PC-9 (cell line): ENCODE measurements at regions not wholly inside any gene's neighbourhood (a gene's known extent, or its start where the extent isn't known, plus 50 kb on each side); places are given as distances from the start of the nearest gene placed in this dataset.

Source experiments
- BruUV-seq: library from RNA; stranded (reverse); fragments of 400-500 nt; replicated peaks from 2 replicates; lab custom pipeline; 2021; lab: Mats Ljungman, UMichigan
- CTCF ChIA-PET: fragments of 300-600 bp; sonication (Branson Sonifier 250); formaldehyde crosslinking; loops from one replicate; lab custom pipeline; 2022; ENCODE audit warnings: antibody characterized with exemption; lab: Charles Lee
- POLR2A ChIA-PET: fragments of 300-600 bp; sonication (Branson Sonifier 250); formaldehyde crosslinking; loops from one replicate; lab custom pipeline; 2022; ENCODE audit warnings: antibody characterized with exemption; ENCODE audit not compliant: unreplicated experiment; lab: Charles Lee
- DNase-seq, 2 experiments: peaks; one replicate each; pipeline versions ENCODE4 v3.0.0 to v3.0.0-alpha.2; 2015 to 2022; ENCODE audit warnings: mixed read lengths in 1 of 2
- H2AFZ ChIP-seq: fragments of 200-600 bp; sonication (generic); 2 replicates; pipeline ENCODE4 v1.8.1; 2017; ENCODE audit warnings: antibody characterized with exemption
- H3F3A ChIP-seq: fragments of 200-600 bp; sonication (generic); 2 replicates; pipeline ENCODE4 v1.8.1; 2017; ENCODE audit warnings: antibody characterized with exemption, mild to moderate bottlenecking, low read depth; ENCODE audit not compliant: insufficient read depth
- H3K27ac ChIP-seq: fragments of 200-600 bp; sonication (generic); 2 replicates; pipeline ENCODE4 v1.6.1; 2016; ENCODE audit warnings: mixed run types
- H3K27me3 ChIP-seq: fragments of 200-600 bp; sonication (generic); 2 replicates; pipeline ENCODE4 v1.6.1; 2016; ENCODE audit warnings: low read depth, mixed run types; ENCODE audit not compliant: insufficient read depth
- H3K36me3 ChIP-seq: fragments of 200-600 bp; sonication (generic); 2 replicates; pipeline ENCODE4 v1.6.1; 2016; ENCODE audit warnings: low read depth, mixed run types
- H3K4me1 ChIP-seq: fragments of 200-600 bp; sonication (generic); replicated peaks from 2 replicates; pipeline ENCODE4 v1.6.1; 2016; ENCODE audit warnings: mixed run types; ENCODE audit not compliant: insufficient read depth
- H3K4me2 ChIP-seq: fragments of 200-600 bp; sonication (generic); 2 replicates; pipeline ENCODE4 v1.6.1; 2017; ENCODE audit warnings: mixed run types
- H3K4me3 ChIP-seq: fragments of 200-600 bp; sonication (generic); 2 replicates; pipeline ENCODE4 v1.6.1; 2016; ENCODE audit warnings: mixed run types
- H3K79me2 ChIP-seq: fragments of 200-600 bp; sonication (generic); 2 replicates; pipeline ENCODE4 v1.6.1; 2017; ENCODE audit warnings: low read depth, mixed run types
- H3K9me2 ChIP-seq: fragments of 200-600 bp; sonication (generic); 2 replicates; pipeline ENCODE4 v1.8.1; 2017; ENCODE audit warnings: mild to moderate bottlenecking; ENCODE audit not compliant: insufficient read depth
- H3K9me3 ChIP-seq: fragments of 200-600 bp; sonication (generic); 2 replicates; pipeline ENCODE4 v1.8.1; 2016; ENCODE audit warnings: low read depth; ENCODE audit not compliant: insufficient read depth
- H4K20me1 ChIP-seq: fragments of 200-600 bp; sonication (generic); 2 replicates; pipeline ENCODE4 v1.8.1; 2017; ENCODE audit not compliant: insufficient read depth
- CTCF ChIP-seq: fragments of 200-600 bp; sonication (generic); conservative IDR thresholded peaks from 2 replicates; pipeline ENCODE4 v1.6.1; 2017; ENCODE audit warnings: mixed run types, antibody characterized with exemption, mild to moderate bottlenecking, moderate library complexity
- EZH2 ChIP-seq: fragments of 200-600 bp; sonication (generic); IDR thresholded peaks from 2 replicates; pipeline ENCODE4 v1.8.0; 2017; ENCODE audit warnings: antibody characterized with exemption, low read depth
- intact Hi-C: fragments of 100-400 bp; cut with micrococcal nuclease; formaldehyde crosslinking; loops from one replicate; pipeline ENCODE4 v1.10.0; 2022; ENCODE audit not compliant: unreplicated experiment

- Histone ChIP-seq H3K4me1 (no peaks in the 10 kb centered on the region), H3K79me2 (no peaks in the 10 kb centered on the region), H4K20me1 (no peaks in the 10 kb centered on the region), H3K36me3 (no peaks in the 10 kb centered on the region), H3K9me3 (no peaks in the 10 kb centered on the region), H3K27ac (no peak overlapping the region), H3K4me3 (no peak overlapping the region), H3K27me3 (no peaks in the 10 kb centered on the region), H2AFZ (no peak overlapping the region), H3F3A (no peaks in the 10 kb centered on the region), H3K4me2 (no peak overlapping the region), H3K9me2 (no peaks in the 10 kb centered on the region)
- ChIA-PET CTCF (interaction anchor here (0.5 kb wide), 1 partner anchor 65 kb away, joined by 7 read pairs; no protein-coding TSS in a partner anchor), POLR2A (no interaction called here)
- TF ChIP-seq CTCF (no peak), EZH2 (no peak)
- no peak for DNase-seq
- BruUV-seq: no TSS peak
- intact Hi-C loops: no loop called here
These were observed 210.2 kb upstream of the ECI2 start for GRCh38 chr6:4345543-4345942.

- TF ChIP-seq CTCF (no peak), EZH2 (no peak)
- H3K79me2 ChIP-seq: no peaks in the 10 kb centered on the region
- H3K27me3 ChIP-seq: no peaks in the 10 kb centered on the region
- no peak overlapping the region for H3K4me2 ChIP-seq
- CTCF ChIA-PET: no interaction called here
- POLR2A ChIA-PET: no interaction called here
- H3K27ac ChIP-seq: no peak overlapping the region
- no peaks in the 10 kb centered on the region for H3K9me2 ChIP-seq
- BruUV-seq: no TSS peak
- intact Hi-C loops: no loop called here
- no peaks in the 10 kb centered on the region for H3F3A ChIP-seq
- no peaks in the 10 kb centered on the region for H3K9me3 ChIP-seq
- H2AFZ ChIP-seq: no peak overlapping the region
- no peaks in the 10 kb centered on the region for H3K4me1 ChIP-seq
- no peaks in the 10 kb centered on the region for H4K20me1 ChIP-seq
- no peak for DNase-seq
- H3K4me3 ChIP-seq: no peak overlapping the region
- H3K36me3 ChIP-seq: no peaks in the 10 kb centered on the region
These were observed 209.0 kb upstream of the ECI2 start for GRCh38 chr6:4344317-4344899.

GRCh38 chr6:4342407-4343137 is 207.2 kb upstream of the ECI2 start:
- no TSS peak for BruUV-seq
- Histone ChIP-seq H3K9me2 (no peaks in the 10 kb centered on the region), H3K27ac (no peak overlapping the region), H3K27me3 (no peaks in the 10 kb centered on the region), H2AFZ (no peak overlapping the region), H4K20me1 (no peaks in the 10 kb centered on the region), H3K79me2 (no peaks in the 10 kb centered on the region), H3F3A (no peaks in the 10 kb centered on the region), H3K4me2 (no peak overlapping the region), H3K4me1 (no peaks in the 10 kb centered on the region), H3K4me3 (no peak overlapping the region), H3K9me3 (no peaks in the 10 kb centered on the region), H3K36me3 (no peaks in the 10 kb centered on the region)
- intact Hi-C loops: no loop called here
- POLR2A ChIA-PET: no interaction called here
- TF ChIP-seq CTCF (no peak), EZH2 (no peak)
- CTCF ChIA-PET: no interaction called here
- no peak for DNase-seq
